ENCODE measurements at regions not wholly inside any gene's neighbourhood (a gene's known extent, or its start where the extent isn't known, plus 50 kb on each side); places are given as distances from the start of the nearest gene placed in this dataset.

DNA sequence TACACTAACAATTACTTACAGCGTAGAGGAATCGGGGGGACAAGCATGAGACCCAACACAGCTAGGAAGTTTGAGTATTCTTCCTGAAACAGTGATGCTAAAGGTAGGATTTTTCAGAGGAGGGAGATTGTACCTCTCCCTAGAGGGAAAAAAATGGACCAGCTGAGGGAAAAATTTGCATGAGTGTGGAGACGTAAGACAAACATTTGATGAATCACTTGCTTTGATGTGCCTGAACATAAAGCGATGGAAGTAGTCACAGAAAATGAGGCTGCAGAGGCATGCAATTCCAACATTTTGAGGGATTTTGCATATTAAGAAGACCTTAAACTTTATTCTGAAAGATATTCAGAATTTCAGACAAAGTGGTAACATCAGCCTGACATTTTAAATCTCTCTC is 102.2 kb downstream of the COL6A6 start:
- no peaks in the 10 kb centered on the region for H3K9me3 ChIP-seq (ENCODE audit: control insufficient read depth in 4 of 4, low read length in 3 of 4)
- no peak for DNase-seq (ENCODE audit: low spot score)
- no peaks in the 10 kb centered on the region for H3K36me3 ChIP-seq (ENCODE audit: control insufficient read depth in 4 of 4, insufficient read depth in 3 of 4, low read depth in 1 of 4, low read length in 3 of 4)
- no peak overlapping the region for H3K9ac ChIP-seq (ENCODE audit: low read depth in 1 of 2, low read length in 2 of 2)
- no peak overlapping the region for H3K27ac ChIP-seq (ENCODE audit: low read depth in 1 of 2, low read length in 2 of 2)
- WGBS, result 94% methylated on average over 4 of the region's 4 CpGs
- no peaks in the 10 kb centered on the region for H3K27me3 ChIP-seq (ENCODE audit: control insufficient read depth in 4 of 4, insufficient read depth in 4 of 4, low read length in 3 of 4)
- no peaks in the 10 kb centered on the region for H3K4me1 ChIP-seq (ENCODE audit: control insufficient read depth in 4 of 4, insufficient read depth in 4 of 4, low read length in 3 of 4)
- H3K4me3 ChIP-seq (ENCODE audit: low read depth in 1 of 3, low read length in 3 of 3), result no peak overlapping the region
- TF ChIP-seq, protein P1, sequence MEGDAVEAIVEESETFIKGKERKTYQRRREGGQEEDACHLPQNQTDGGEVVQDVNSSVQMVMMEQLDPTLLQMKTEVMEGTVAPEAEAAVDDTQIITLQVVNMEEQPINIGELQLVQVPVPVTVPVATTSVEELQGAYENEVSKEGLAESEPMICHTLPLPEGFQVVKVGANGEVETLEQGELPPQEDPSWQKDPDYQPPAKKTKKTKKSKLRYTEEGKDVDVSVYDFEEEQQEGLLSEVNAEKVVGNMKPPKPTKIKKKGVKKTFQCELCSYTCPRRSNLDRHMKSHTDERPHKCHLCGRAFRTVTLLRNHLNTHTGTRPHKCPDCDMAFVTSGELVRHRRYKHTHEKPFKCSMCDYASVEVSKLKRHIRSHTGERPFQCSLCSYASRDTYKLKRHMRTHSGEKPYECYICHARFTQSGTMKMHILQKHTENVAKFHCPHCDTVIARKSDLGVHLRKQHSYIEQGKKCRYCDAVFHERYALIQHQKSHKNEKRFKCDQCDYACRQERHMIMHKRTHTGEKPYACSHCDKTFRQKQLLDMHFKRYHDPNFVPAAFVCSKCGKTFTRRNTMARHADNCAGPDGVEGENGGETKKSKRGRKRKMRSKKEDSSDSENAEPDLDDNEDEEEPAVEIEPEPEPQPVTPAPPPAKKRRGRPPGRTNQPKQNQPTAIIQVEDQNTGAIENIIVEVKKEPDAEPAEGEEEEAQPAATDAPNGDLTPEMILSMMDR (IDR thresholded peaks at IDR 0.05; ENCODE audit: low read depth, low read length, missing input control), result no peak
- TF ChIP-seq TAF1 (conservative IDR thresholded peaks at IDR 0.05) (no peak), FOXA2 (IDR thresholded peaks at IDR 0.05) (no peak)
- TF ChIP-seq, protein P2, sequence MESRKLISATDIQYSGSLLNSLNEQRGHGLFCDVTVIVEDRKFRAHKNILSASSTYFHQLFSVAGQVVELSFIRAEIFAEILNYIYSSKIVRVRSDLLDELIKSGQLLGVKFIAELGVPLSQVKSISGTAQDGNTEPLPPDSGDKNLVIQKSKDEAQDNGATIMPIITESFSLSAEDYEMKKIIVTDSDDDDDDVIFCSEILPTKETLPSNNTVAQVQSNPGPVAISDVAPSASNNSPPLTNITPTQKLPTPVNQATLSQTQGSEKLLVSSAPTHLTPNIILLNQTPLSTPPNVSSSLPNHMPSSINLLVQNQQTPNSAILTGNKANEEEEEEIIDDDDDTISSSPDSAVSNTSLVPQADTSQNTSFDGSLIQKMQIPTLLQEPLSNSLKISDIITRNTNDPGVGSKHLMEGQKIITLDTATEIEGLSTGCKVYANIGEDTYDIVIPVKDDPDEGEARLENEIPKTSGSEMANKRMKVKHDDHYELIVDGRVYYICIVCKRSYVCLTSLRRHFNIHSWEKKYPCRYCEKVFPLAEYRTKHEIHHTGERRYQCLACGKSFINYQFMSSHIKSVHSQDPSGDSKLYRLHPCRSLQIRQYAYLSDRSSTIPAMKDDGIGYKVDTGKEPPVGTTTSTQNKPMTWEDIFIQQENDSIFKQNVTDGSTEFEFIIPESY (IDR thresholded peaks at IDR 0.05), result no peak
- TF ChIP-seq, protein P3, sequence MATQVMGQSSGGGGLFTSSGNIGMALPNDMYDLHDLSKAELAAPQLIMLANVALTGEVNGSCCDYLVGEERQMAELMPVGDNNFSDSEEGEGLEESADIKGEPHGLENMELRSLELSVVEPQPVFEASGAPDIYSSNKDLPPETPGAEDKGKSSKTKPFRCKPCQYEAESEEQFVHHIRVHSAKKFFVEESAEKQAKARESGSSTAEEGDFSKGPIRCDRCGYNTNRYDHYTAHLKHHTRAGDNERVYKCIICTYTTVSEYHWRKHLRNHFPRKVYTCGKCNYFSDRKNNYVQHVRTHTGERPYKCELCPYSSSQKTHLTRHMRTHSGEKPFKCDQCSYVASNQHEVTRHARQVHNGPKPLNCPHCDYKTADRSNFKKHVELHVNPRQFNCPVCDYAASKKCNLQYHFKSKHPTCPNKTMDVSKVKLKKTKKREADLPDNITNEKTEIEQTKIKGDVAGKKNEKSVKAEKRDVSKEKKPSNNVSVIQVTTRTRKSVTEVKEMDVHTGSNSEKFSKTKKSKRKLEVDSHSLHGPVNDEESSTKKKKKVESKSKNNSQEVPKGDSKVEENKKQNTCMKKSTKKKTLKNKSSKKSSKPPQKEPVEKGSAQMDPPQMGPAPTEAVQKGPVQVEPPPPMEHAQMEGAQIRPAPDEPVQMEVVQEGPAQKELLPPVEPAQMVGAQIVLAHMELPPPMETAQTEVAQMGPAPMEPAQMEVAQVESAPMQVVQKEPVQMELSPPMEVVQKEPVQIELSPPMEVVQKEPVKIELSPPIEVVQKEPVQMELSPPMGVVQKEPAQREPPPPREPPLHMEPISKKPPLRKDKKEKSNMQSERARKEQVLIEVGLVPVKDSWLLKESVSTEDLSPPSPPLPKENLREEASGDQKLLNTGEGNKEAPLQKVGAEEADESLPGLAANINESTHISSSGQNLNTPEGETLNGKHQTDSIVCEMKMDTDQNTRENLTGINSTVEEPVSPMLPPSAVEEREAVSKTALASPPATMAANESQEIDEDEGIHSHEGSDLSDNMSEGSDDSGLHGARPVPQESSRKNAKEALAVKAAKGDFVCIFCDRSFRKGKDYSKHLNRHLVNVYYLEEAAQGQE (IDR thresholded peaks at IDR 0.05), result no peak

DNA sequence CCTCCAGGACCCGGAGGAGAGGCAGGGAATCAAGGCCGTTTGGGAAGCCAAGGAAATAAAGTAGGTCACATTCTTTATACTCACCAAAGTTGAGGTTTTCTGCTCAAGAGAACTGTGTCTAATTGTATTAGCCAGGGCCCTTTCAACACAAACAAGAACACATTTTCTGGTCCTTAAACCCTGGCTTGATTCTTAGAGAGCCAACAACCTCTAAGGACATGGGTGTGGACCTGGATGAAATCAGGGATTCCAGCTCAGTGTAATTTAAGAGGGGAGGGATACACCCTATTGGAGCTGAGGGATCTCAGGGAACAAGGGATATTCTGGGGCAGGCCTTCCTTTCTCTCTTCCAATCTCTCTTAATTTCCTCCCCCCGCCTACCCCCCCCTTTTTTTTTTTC is 104.8 kb downstream of the COL6A6 start:
- TF ChIP-seq JUND (IDR thresholded peaks at IDR 0.05), result no peak
- H3K9me3 ChIP-seq (ENCODE audit: control insufficient read depth in 4 of 4, low read length in 3 of 4), result no peaks in the 10 kb centered on the region
- H3K27ac ChIP-seq (ENCODE audit: low read depth in 1 of 2, low read length in 2 of 2), result no peak overlapping the region
- peaks cover 0 to 3% (median 1%) of the 10 kb centered on the region in 4 donors for H3K4me1 ChIP-seq (ENCODE audit: control insufficient read depth in 4 of 4, insufficient read depth in 4 of 4, low read length in 3 of 4)
- H3K4me3 ChIP-seq (ENCODE audit: low read depth in 1 of 3, low read length in 3 of 3), result no peak overlapping the region
- no peak overlapping the region for H3K9ac ChIP-seq (ENCODE audit: low read depth in 1 of 2, low read length in 2 of 2)
- H3K27me3 ChIP-seq (ENCODE audit: control insufficient read depth in 4 of 4, insufficient read depth in 4 of 4, low read length in 3 of 4), result no peaks in the 10 kb centered on the region
- H3K36me3 ChIP-seq (ENCODE audit: control insufficient read depth in 4 of 4, insufficient read depth in 3 of 4, low read depth in 1 of 4, low read length in 3 of 4), result no peaks in the 10 kb centered on the region
- no peak for DNase-seq (ENCODE audit: low spot score)
- 79% methylated on average over 3 of the region's 3 CpGs for WGBS

DNA sequence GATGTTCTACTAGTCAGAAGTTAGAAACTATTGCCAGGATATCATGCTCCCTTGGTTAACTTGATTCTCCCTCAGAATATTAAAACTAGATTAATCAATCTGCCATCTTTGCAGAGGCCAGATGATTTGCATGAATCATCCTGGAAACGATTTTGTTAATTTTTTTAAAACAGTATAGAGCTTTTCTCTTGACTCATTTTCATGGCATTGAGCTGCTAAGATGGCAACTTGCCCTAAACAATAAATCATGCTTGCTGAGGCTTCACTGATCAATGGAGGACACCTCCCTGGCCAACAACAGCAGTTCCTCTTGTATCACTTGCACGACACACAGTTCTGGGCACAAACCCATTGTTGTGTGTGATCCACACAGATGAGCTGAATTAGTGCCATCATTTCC is 109.1 kb downstream of the COL6A6 start:
- H3K9ac ChIP-seq (ENCODE audit: low read depth in 1 of 2, low read length in 2 of 2), result no peak overlapping the region
- H3K27ac ChIP-seq (ENCODE audit: low read depth in 1 of 2, low read length in 2 of 2), result no peak overlapping the region
- peaks cover 0 to 14% (median 9%) of the 10 kb centered on the region in 4 donors for H3K4me1 ChIP-seq (ENCODE audit: control insufficient read depth in 4 of 4, insufficient read depth in 4 of 4, low read length in 3 of 4)
- H3K9me3 ChIP-seq (ENCODE audit: control insufficient read depth in 4 of 4, low read length in 3 of 4), result no peaks in the 10 kb centered on the region
- WGBS, result 72% methylated on average over 2 of the region's 2 CpGs
- no peak overlapping the region for H3K4me3 ChIP-seq (ENCODE audit: low read depth in 1 of 3, low read length in 3 of 3)
- H3K36me3 ChIP-seq (ENCODE audit: control insufficient read depth in 4 of 4, insufficient read depth in 3 of 4, low read depth in 1 of 4, low read length in 3 of 4), result no peaks in the 10 kb centered on the region
- no peak for DNase-seq (ENCODE audit: low spot score)
- H3K27me3 ChIP-seq (ENCODE audit: control insufficient read depth in 4 of 4, insufficient read depth in 4 of 4, low read length in 3 of 4), result no peaks in the 10 kb centered on the region
- TF ChIP-seq JUND (IDR thresholded peaks at IDR 0.05) (no peak), HNF4G (IDR thresholded peaks at IDR 0.05) (no peak), NR2F2 (IDR thresholded peaks at IDR 0.05) (no peak), EGR1 (IDR thresholded peaks at IDR 0.05; ENCODE audit: low read depth in 2 of 2) (no peak), RAD21 (IDR thresholded peaks at IDR 0.05) (no peak), FOXA2 (IDR thresholded peaks at IDR 0.05) (no peak), GABPA (IDR thresholded peaks at IDR 0.05 in 1 of 2, conservative IDR thresholded peaks at IDR 0.05 in 1 of 2) (no peak), RXRA (IDR thresholded peaks at IDR 0.05) (no peak), YY1 (IDR thresholded peaks at IDR 0.05) (no peak), SP1 (IDR thresholded peaks at IDR 0.05) (no peak)
- TF ChIP-seq, protein P3 (IDR thresholded peaks at IDR 0.05), result no peak
- TF ChIP-seq, protein P1 (IDR thresholded peaks at IDR 0.05; ENCODE audit: low read depth, low read length, missing input control), result no peak

Measured in liver (tissue), 8 donors.